ENCODE measurements at regions not wholly inside any gene's neighbourhood (a gene's known extent, or its start where the extent isn't known, plus 50 kb on each side); places are given as distances from the start of the nearest gene placed in this dataset.

- H3K27me3 ChIP-seq (ENCODE audit: control insufficient read depth in 1 of 2, insufficient read depth in 2 of 2, low read length in 2 of 2), result no peaks in the 10 kb centered on the region
- peaks cover 19% of the 10 kb centered on the region for H3K9me3 Mint-ChIP-seq
- no peaks in the 10 kb centered on the region for H3K9me3 ChIP-seq (ENCODE audit: control insufficient read depth in 1 of 2, insufficient read depth in 1 of 2, low read length in 2 of 2)
- no peak for DNase-seq
- H3K4me3 Mint-ChIP-seq, result no peak overlapping the region
- no peak for ATAC-seq (ENCODE audit: poor library complexity)
- H3K4me3 ChIP-seq (ENCODE audit: low read length), result no peak overlapping the region
- H3K36me3 ChIP-seq (ENCODE audit: insufficient read depth, low read length), result no peaks in the 10 kb centered on the region
- H3K27me3 Mint-ChIP-seq, result no peaks in the 10 kb centered on the region
- TF ChIP-seq CTCF (IDR thresholded peaks at IDR 0.05), result no peak
- POLR2A ChIA-PET, result no interaction called here
- CTCF ChIA-PET, result no interaction called here
- H3K4me1 ChIP-seq (ENCODE audit: insufficient read depth, low read length), result no peaks in the 10 kb centered on the region
- H3K4me1 Mint-ChIP-seq (ENCODE audit: low read depth), result no peaks in the 10 kb centered on the region
- no peaks in the 10 kb centered on the region for H3K36me3 Mint-ChIP-seq (ENCODE audit: low read depth)
- no peak overlapping the region for H3K27ac ChIP-seq (ENCODE audit: low read depth in 1 of 2, low read length in 2 of 2)
- H3K27ac Mint-ChIP-seq, result no peak overlapping the region
- intact Hi-C loops (cut with DNase I, micrococcal nuclease), result no loop called here
Observed at GRCh38 chr5:28543473-28544098, 1505.2 kb upstream of the CDH9 start.

GRCh38 chr5:28542987-28543386, 1504.6 kb upstream of the CDH9 start:
- Histone ChIP-seq H3K36me3 (ENCODE audit: insufficient read depth, low read length) (no peaks in the 10 kb centered on the region), H3K27me3 (ENCODE audit: control insufficient read depth in 1 of 2, insufficient read depth in 2 of 2, low read length in 2 of 2) (no peaks in the 10 kb centered on the region), H3K9me3 (ENCODE audit: control insufficient read depth in 1 of 2, insufficient read depth in 1 of 2, low read length in 2 of 2) (no peaks in the 10 kb centered on the region), H3K4me3 (ENCODE audit: low read length) (no peak overlapping the region), H3K4me1 (ENCODE audit: insufficient read depth, low read length) (no peaks in the 10 kb centered on the region), H3K27ac (ENCODE audit: low read depth in 1 of 2, low read length in 2 of 2) (no peak overlapping the region)
- intact Hi-C loops (cut with DNase I, micrococcal nuclease), result no loop called here
- ChIA-PET CTCF (no interaction called here), POLR2A (no interaction called here)
- no peak overlapping the region for H3K27ac Mint-ChIP-seq
- H3K4me3 Mint-ChIP-seq, result no peak overlapping the region
- H3K27me3 Mint-ChIP-seq, result no peaks in the 10 kb centered on the region
- H3K9me3 Mint-ChIP-seq, result peaks cover 19% of the 10 kb centered on the region
- DNase-seq (no peak), ATAC-seq (ENCODE audit: poor library complexity) (no peak)
- no peak for TF ChIP-seq CTCF (IDR thresholded peaks at IDR 0.05)
- H3K36me3 Mint-ChIP-seq (ENCODE audit: low read depth), result no peaks in the 10 kb centered on the region
- H3K4me1 Mint-ChIP-seq (ENCODE audit: low read depth), result no peaks in the 10 kb centered on the region

- intact Hi-C loops (cut with DNase I, micrococcal nuclease), result no loop called here
- Histone ChIP-seq H3K36me3 (ENCODE audit: insufficient read depth, low read length) (no peaks in the 10 kb centered on the region), H3K27me3 (ENCODE audit: control insufficient read depth in 1 of 2, insufficient read depth in 2 of 2, low read length in 2 of 2) (no peaks in the 10 kb centered on the region), H3K4me3 (ENCODE audit: low read length) (no peak overlapping the region), H3K27ac (ENCODE audit: low read depth in 1 of 2, low read length in 2 of 2) (no peak overlapping the region), H3K4me1 (ENCODE audit: insufficient read depth, low read length) (no peaks in the 10 kb centered on the region), H3K9me3 (ENCODE audit: control insufficient read depth in 1 of 2, insufficient read depth in 1 of 2, low read length in 2 of 2) (no peaks in the 10 kb centered on the region)
- Mint-ChIP-seq H3K36me3 (ENCODE audit: low read depth) (no peaks in the 10 kb centered on the region), H3K27me3 (no peaks in the 10 kb centered on the region), H3K27ac (no peak overlapping the region), H3K9me3 (peaks cover 15% of the 10 kb centered on the region), H3K4me1 (ENCODE audit: low read depth) (no peaks in the 10 kb centered on the region), H3K4me3 (no peak overlapping the region)
- no peak for DNase-seq
- ChIA-PET POLR2A (no interaction called here), CTCF (no interaction called here)
- no peak for TF ChIP-seq CTCF (IDR thresholded peaks at IDR 0.05)
- no peak for ATAC-seq (ENCODE audit: poor library complexity)
Observed at GRCh38 chr5:28523888-28524635, 1485.7 kb upstream of the CDH9 start.

Measured in CD4-positive, alpha-beta T cell (primary cell).